ENCODE measurements at regions not wholly inside any gene's neighbourhood (a gene's known extent, or its start where the extent isn't known, plus 50 kb on each side); places are given as distances from the start of the nearest gene placed in this dataset.

DNA sequence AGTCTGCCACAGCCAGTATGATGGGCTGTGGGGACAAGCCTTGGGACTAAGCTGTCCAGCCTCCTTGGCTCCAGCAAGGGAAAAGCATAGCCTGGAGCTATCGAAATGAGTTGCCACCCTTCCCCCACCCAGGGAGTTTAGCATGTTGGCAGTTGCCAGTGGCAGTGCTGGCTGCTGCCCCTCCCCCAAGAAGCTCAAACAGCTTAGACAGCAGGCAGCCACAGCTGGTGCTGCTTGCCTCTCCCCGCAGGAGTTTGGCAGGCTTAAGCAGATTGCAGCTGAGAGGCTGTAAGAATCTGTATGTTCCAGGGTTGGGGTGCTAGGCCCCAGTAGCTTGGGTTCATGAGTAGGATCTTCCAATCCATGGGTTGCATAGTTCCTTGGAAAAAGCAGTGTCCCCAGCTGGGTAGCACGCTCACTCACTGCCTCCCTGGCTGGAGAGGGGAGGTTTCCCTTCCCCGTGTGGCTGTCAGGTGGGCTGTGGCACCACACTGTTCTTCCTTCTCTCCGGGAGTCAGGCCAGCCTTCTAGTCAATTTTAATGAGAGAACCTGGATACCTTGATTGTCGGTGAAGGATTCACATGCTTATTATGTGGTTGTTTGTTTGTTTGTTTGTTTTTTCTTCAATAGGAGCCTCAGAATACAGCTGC is 506.1 kb downstream of the CDH11 start:
- no peak overlapping the region for H3K27ac ChIP-seq
- no peak overlapping the region for H3K4me3 ChIP-seq
- H3K9me3 ChIP-seq (ENCODE audit: low read depth), result no peaks in the 10 kb centered on the region
- TF ChIP-seq, protein P1, sequence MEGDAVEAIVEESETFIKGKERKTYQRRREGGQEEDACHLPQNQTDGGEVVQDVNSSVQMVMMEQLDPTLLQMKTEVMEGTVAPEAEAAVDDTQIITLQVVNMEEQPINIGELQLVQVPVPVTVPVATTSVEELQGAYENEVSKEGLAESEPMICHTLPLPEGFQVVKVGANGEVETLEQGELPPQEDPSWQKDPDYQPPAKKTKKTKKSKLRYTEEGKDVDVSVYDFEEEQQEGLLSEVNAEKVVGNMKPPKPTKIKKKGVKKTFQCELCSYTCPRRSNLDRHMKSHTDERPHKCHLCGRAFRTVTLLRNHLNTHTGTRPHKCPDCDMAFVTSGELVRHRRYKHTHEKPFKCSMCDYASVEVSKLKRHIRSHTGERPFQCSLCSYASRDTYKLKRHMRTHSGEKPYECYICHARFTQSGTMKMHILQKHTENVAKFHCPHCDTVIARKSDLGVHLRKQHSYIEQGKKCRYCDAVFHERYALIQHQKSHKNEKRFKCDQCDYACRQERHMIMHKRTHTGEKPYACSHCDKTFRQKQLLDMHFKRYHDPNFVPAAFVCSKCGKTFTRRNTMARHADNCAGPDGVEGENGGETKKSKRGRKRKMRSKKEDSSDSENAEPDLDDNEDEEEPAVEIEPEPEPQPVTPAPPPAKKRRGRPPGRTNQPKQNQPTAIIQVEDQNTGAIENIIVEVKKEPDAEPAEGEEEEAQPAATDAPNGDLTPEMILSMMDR (IDR thresholded peaks at IDR 0.05; ENCODE audit: low read depth, low read length), result no peak
- H3K27me3 ChIP-seq, result no peaks in the 10 kb centered on the region
- H3K36me3 ChIP-seq, result no peaks in the 10 kb centered on the region
- peak; percentile 17 to 63 for DNase-seq (ENCODE audit: low read depth in 1 of 2, low spot score in 1 of 2)
- H3K4me1 ChIP-seq (ENCODE audit: low read depth), result no peaks in the 10 kb centered on the region

DNA sequence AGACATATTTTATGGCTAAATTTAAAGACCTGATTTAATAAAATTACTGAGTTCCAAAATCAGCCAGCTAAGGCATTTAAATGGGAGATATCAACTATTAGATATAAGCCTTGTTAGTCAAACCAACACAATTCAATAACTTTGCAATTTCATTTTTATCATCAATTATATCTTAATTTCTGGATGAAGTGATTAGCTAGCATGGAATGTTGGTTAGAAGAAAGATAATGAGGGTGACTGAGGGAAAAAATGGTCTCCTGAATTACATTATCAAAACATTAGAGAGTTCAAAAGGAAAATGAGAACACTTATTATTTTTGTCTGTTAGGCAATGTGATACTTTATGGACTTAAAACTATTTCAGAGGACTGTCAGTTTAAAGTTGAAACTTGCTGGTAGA is 525.7 kb downstream of the CDH11 start:
- no peak overlapping the region for H3K4me3 ChIP-seq
- H3K27me3 ChIP-seq, result no peaks in the 10 kb centered on the region
- H3K9me3 ChIP-seq (ENCODE audit: low read depth), result no peaks in the 10 kb centered on the region
- DNase-seq (ENCODE audit: low read depth in 1 of 2, low spot score in 1 of 2), result no peak
- TF ChIP-seq, protein P1 (IDR thresholded peaks at IDR 0.05; ENCODE audit: low read depth, low read length), result no peak
- no peak overlapping the region for H3K27ac ChIP-seq
- H3K4me1 ChIP-seq (ENCODE audit: low read depth), result no peaks in the 10 kb centered on the region
- no peaks in the 10 kb centered on the region for H3K36me3 ChIP-seq

DNA sequence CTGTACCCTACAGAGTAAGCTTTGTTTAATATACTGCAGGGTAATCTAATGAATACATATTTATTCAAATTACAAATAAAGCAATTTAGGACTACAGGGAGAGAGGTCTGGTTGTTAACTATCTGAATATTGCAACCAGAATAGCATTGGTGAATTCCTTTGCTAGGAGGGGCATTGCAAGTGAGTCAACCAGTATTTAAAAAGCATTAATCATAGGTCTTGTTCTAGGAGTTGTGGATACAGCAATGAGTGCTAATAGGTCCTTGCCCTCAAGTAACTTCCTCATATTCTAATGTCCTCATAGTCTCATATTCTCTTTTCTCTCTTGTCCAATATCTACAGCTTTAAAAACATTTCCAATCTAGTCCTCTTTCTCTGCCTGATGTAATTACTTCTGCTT is 531.4 kb downstream of the CDH11 start:
- Histone ChIP-seq H3K4me1 (ENCODE audit: low read depth) (peaks cover 20% of the 10 kb centered on the region), H3K4me3 (no peak overlapping the region), H3K36me3 (no peaks in the 10 kb centered on the region), H3K27ac (no peak overlapping the region), H3K27me3 (no peaks in the 10 kb centered on the region), H3K9me3 (ENCODE audit: low read depth) (no peaks in the 10 kb centered on the region)
- TF ChIP-seq, protein P1 (IDR thresholded peaks at IDR 0.05; ENCODE audit: low read depth, low read length), result no peak
- peak in 1 of 2 donors; percentile 9 for DNase-seq (ENCODE audit: low read depth in 1 of 2, low spot score in 1 of 2)

DNA sequence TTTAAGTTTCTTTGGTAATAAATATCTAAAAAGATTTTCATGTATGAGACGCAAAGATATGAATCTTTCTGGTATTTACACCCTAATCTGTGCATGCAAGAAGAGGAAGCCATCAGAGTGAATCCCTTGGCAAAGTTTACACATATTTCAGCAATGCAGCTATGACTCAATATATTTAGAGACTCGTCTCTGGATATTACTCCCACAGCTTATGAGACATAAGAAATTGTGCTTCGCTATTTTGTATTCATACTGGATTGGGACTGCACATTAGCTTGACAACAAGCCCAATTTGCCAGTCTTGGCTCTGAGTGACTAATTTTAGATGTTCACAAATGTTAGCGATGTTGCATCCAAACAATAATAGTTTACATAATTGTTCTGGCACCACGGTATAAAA is 532.0 kb downstream of the CDH11 start:
- no peaks in the 10 kb centered on the region for H3K9me3 ChIP-seq (ENCODE audit: low read depth)
- TF ChIP-seq, protein P1 (IDR thresholded peaks at IDR 0.05; ENCODE audit: low read depth, low read length), result no peak
- H3K36me3 ChIP-seq, result no peaks in the 10 kb centered on the region
- peaks cover 27% of the 10 kb centered on the region for H3K4me1 ChIP-seq (ENCODE audit: low read depth)
- peak in 1 of 2 donors; percentile 60 for DNase-seq (ENCODE audit: low read depth in 1 of 2, low spot score in 1 of 2)
- H3K4me3 ChIP-seq, result no peak overlapping the region
- no peaks in the 10 kb centered on the region for H3K27me3 ChIP-seq
- H3K27ac ChIP-seq, result no peak overlapping the region

DNA sequence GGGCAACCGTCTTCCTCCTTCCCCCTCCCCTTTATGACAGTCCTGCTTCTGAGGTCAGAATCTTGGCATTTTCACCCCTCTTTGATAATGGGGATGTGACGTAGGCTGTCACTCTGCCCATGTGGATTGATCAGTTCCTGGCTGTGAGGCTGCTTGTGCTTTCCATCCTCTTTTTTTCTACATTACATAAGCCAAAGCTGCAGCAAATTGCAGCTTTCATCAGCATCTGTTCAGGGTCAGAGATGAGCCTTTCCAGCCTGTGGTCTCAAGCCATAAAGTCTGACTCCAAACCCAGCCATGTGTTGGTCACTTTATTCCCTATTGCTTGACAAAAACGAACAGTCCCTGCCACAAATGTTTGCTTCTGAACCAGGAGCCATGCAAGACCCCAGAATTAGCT is 535.1 kb downstream of the CDH11 start:
- TF ChIP-seq, protein P1 (IDR thresholded peaks at IDR 0.05; ENCODE audit: low read depth, low read length), result no peak
- peak in 1 of 2 donors; percentile 41 for DNase-seq (ENCODE audit: low read depth in 1 of 2, low spot score in 1 of 2)
- Histone ChIP-seq H3K36me3 (no peaks in the 10 kb centered on the region), H3K4me3 (no peak overlapping the region), H3K27ac (peak overlapping the region; percentile 63), H3K27me3 (no peaks in the 10 kb centered on the region), H3K9me3 (ENCODE audit: low read depth) (no peaks in the 10 kb centered on the region), H3K4me1 (ENCODE audit: low read depth) (peaks cover 36% of the 10 kb centered on the region)

Measured in cardiac muscle cell (in vitro differentiated cells and primary cell).